ENCODE measurements at regions not wholly inside any gene's neighbourhood (a gene's known extent, or its start where the extent isn't known, plus 50 kb on each side); places are given as distances from the start of the nearest gene placed in this dataset.

DNA sequence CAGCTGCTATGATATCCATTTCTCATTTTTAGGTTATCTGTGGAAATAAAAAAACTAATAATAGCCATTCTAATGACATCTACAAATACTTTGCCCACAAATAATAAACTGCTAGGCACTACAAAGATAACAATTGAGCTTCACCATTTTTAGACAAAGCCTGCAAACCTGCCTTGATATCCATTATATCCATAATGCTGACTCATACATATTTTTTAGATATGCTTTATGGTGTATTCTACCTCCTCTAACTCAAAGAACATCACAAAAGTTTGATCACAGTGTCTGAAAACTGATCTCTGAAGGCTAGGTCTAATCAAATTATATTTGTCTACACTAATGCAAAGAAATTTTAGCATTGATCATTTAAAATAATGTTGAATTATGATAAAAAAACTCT, 138.4 kb downstream of the HNMT start:
- Histone ChIP-seq H3K27me3 (ENCODE audit: insufficient read depth, low read length) (no peaks in the 10 kb centered on the region), H3K79me1 (ENCODE audit: insufficient read depth, low read depth, low read length, poor library complexity, severe bottlenecking) (no peaks in the 10 kb centered on the region), H3K14ac (ENCODE audit: insufficient read depth, low read length) (no peak overlapping the region), H3K4me1 (ENCODE audit: insufficient read depth, low read length) (no peaks in the 10 kb centered on the region), H2BK12ac (ENCODE audit: insufficient read length, low read depth, low read length) (no peak overlapping the region), H4K20me1 (ENCODE audit: control insufficient read depth, insufficient read depth, insufficient read length) (no peaks in the 10 kb centered on the region), H3K9ac (ENCODE audit: extremely low read depth, insufficient read length, low read length) (no peak overlapping the region), H3K18ac (ENCODE audit: insufficient read length, low read depth, low read length) (no peak overlapping the region), H2BK20ac (ENCODE audit: low read depth, low read length, poor library complexity, severe bottlenecking) (no peak overlapping the region), H2BK120ac (ENCODE audit: low read depth, low read length, poor library complexity, severe bottlenecking) (no peak overlapping the region), H3K4ac (ENCODE audit: low read depth, low read length) (no peak overlapping the region), H3K23me2 (ENCODE audit: insufficient read length, low read depth, low read length, poor library complexity, severe bottlenecking) (no peaks in the 10 kb centered on the region), H4K91ac (ENCODE audit: insufficient read length, low read depth, low read length) (no peak overlapping the region), H3K79me2 (ENCODE audit: insufficient read depth, low read length) (no peaks in the 10 kb centered on the region), H2BK5ac (ENCODE audit: insufficient read length, low read length) (no peak overlapping the region), H3T11ph (ENCODE audit: low read length) (no peak overlapping the region), H3K23ac (ENCODE audit: insufficient read length, low read depth, low read length) (no peak overlapping the region), H4K8ac (replicated peaks; ENCODE audit: insufficient read length, low read depth, low read length) (no peak overlapping the region), H2AK5ac (ENCODE audit: insufficient read length, low read length) (no peak overlapping the region), H4K5ac (ENCODE audit: insufficient read length, low read depth, low read length) (no peak overlapping the region), H3K4me2 (ENCODE audit: insufficient read depth, insufficient read length, low read length) (no peak overlapping the region), H2AFZ (ENCODE audit: low read length) (no peak overlapping the region), H3K27ac (ENCODE audit: insufficient read length, low read depth, low read length) (no peak overlapping the region), H3K56ac (ENCODE audit: insufficient read length, low read depth, low read length) (no peak overlapping the region), H3K9me3 (ENCODE audit: control insufficient read depth, low read depth, low read length) (no peaks in the 10 kb centered on the region), H2BK15ac (ENCODE audit: low read depth, low read length) (no peak overlapping the region)
- no peaks in the 10 kb centered on the region for H3K27me3 Mint-ChIP-seq (ENCODE audit: low read depth)
- H3K36me3 Mint-ChIP-seq (ENCODE audit: insufficient read depth in 1 of 3, low read depth in 3 of 3): peaks cover 0 to 3% (median 0%) of the 10 kb centered on the region in 3 experiments; a peak in 2 of 7 replicates
- peaks cover 0 to 8% of the 10 kb centered on the region in 2 experiments; a peak in 3 of 5 replicates for H3K9me3 Mint-ChIP-seq
- no peak overlapping the region for H3K4me3 Mint-ChIP-seq
- H3K4me1 Mint-ChIP-seq: peaks cover 3 to 6% of the 10 kb centered on the region in 2 experiments
- TF ChIP-seq, protein P1, sequence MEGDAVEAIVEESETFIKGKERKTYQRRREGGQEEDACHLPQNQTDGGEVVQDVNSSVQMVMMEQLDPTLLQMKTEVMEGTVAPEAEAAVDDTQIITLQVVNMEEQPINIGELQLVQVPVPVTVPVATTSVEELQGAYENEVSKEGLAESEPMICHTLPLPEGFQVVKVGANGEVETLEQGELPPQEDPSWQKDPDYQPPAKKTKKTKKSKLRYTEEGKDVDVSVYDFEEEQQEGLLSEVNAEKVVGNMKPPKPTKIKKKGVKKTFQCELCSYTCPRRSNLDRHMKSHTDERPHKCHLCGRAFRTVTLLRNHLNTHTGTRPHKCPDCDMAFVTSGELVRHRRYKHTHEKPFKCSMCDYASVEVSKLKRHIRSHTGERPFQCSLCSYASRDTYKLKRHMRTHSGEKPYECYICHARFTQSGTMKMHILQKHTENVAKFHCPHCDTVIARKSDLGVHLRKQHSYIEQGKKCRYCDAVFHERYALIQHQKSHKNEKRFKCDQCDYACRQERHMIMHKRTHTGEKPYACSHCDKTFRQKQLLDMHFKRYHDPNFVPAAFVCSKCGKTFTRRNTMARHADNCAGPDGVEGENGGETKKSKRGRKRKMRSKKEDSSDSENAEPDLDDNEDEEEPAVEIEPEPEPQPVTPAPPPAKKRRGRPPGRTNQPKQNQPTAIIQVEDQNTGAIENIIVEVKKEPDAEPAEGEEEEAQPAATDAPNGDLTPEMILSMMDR (conservative IDR thresholded peaks at IDR 0.05): no peak
- H3K27ac Mint-ChIP-seq: no peak overlapping the region
- no peak for DNase-seq

Data from H9 (cell line).